Neural cell (in vitro differentiated cells): ENCODE measurements at regions not wholly inside any gene's neighbourhood (a gene's known extent, or its start where the extent isn't known, plus 50 kb on each side); places are given as distances from the start of the nearest gene placed in this dataset.

Experiments used
- H2AFZ ChIP-seq: fragments of 200-600, 300-800 bp; sonication (generic), shearing (Covaris generic); 2 replicates; pipeline ENCODE4 v1.6.0; 2014; ENCODE audit warnings: low read depth, mild to moderate bottlenecking, antibody characterized with exemption, low read length, moderate library complexity
- H3F3A ChIP-seq: fragments of 200-600 bp; shearing (Covaris generic); 2 replicates; pipeline ENCODE4 v1.6.1; 2016; ENCODE audit warnings: mild to moderate bottlenecking, moderate library complexity, mixed read lengths, antibody characterized with exemption, low read length; ENCODE audit not compliant: insufficient read depth, poor library complexity, severe bottlenecking
- H3K27ac ChIP-seq: fragments of 200-600, 300-800 bp; sonication (generic), shearing (Covaris generic); 2 replicates; pipeline ENCODE4 v1.5.1; 2014; ENCODE audit warnings: mild to moderate bottlenecking, low read length, moderate library complexity
- H3K27me3 ChIP-seq: fragments of 300-800, 200-600 bp; sonication (generic), shearing (Covaris generic); 2 replicates; pipeline ENCODE4 v1.6.0; 2014; ENCODE audit warnings: mild to moderate bottlenecking, low read depth, low read length, moderate library complexity; ENCODE audit not compliant: insufficient read depth
- H3K36me3 ChIP-seq: fragments of 300-800, 200-600 bp; sonication (generic), shearing (Covaris generic); 2 replicates; pipeline ENCODE4 v1.5.1; 2014; ENCODE audit warnings: mild to moderate bottlenecking, antibody characterized with exemption, low read length, moderate library complexity; ENCODE audit not compliant: insufficient read depth
- H3K4me2 ChIP-seq: fragments of 300-800, 200-600 bp; sonication (generic), shearing (Covaris generic); 2 replicates; pipeline ENCODE4 v1.6.0; 2014; ENCODE audit warnings: mild to moderate bottlenecking, low read length
- H3K4me3 ChIP-seq: fragments of 300-800, 200-600 bp; sonication (generic), shearing (Covaris generic); 2 replicates; pipeline ENCODE4 v1.5.1; 2014; ENCODE audit warnings: mild to moderate bottlenecking, low read length, moderate library complexity
- H3K79me2 ChIP-seq: fragments of 200-600 bp; shearing (Covaris generic); replicated peaks from 2 replicates; pipeline ENCODE4 v1.6.0; 2014; ENCODE audit warnings: mild to moderate bottlenecking, low read length, moderate library complexity; ENCODE audit not compliant: insufficient read depth
- H3K9ac ChIP-seq: fragments of 300-800, 200-600 bp; sonication (generic), shearing (Covaris generic); 2 replicates; pipeline ENCODE4 v1.6.1; 2016; ENCODE audit warnings: mild to moderate bottlenecking, low read length, mixed read lengths
- H3K9me2 ChIP-seq: fragments of 200-600 bp; shearing (Covaris generic); 2 replicates; pipeline ENCODE4 v1.6.1; 2016; ENCODE audit warnings: mild to moderate bottlenecking, low read length, mixed read lengths; ENCODE audit not compliant: insufficient read depth
- H3K9me3 ChIP-seq: fragments of 200-600, 300-800 bp; sonication (generic), shearing (Covaris generic); 2 replicates; pipeline ENCODE4 v1.6.1; 2016; ENCODE audit warnings: mild to moderate bottlenecking, mixed run types, low read length, moderate library complexity, mixed read lengths
- H4K20me1 ChIP-seq: fragments of 200-600 bp; shearing (Covaris generic); 2 replicates; pipeline ENCODE4 v1.6.1; 2016; ENCODE audit warnings: mild to moderate bottlenecking, mixed run types; ENCODE audit not compliant: insufficient read depth
- EP300 ChIP-seq: fragments of 450-650 bp; conservative IDR thresholded peaks from 2 replicates; pipeline ENCODE4 v1.6.1; 2014; ENCODE audit warnings: antibody characterized with exemption, mild to moderate bottlenecking, moderate library complexity; ENCODE audit not compliant: poor library complexity, severe bottlenecking
- EZH2 ChIP-seq: fragments of 200-600, 300-800 bp; shearing (Covaris generic), sonication (generic); IDR thresholded peaks from 2 replicates; pipeline ENCODE4 v1.6.1; 2014; ENCODE audit warnings: antibody characterized with exemption, low read length, borderline replicate concordance, mild to moderate bottlenecking; ENCODE audit not compliant: insufficient read depth, poor library complexity, severe bottlenecking
- MXI1 ChIP-seq: fragments of 450-650 bp; conservative IDR thresholded peaks from 2 replicates; pipeline ENCODE4 v1.6.1; 2014; ENCODE audit warnings: antibody characterized with exemption, mild to moderate bottlenecking; ENCODE audit not compliant: poor library complexity, severe bottlenecking
- POLR2AphosphoS5 ChIP-seq: IDR thresholded peaks from 2 replicates; pipeline ENCODE4 v1.6.1; 2012
- RAD21 ChIP-seq: fragments of 450-650 bp; conservative IDR thresholded peaks from 2 replicates; pipeline ENCODE4 v1.6.1; 2014; ENCODE audit warnings: antibody characterized with exemption, mild to moderate bottlenecking, moderate library complexity
- SMC3 ChIP-seq: fragments of 450-650 bp; conservative IDR thresholded peaks from 2 replicates; pipeline ENCODE4 v1.6.1; 2014; ENCODE audit warnings: antibody characterized with exemption, mild to moderate bottlenecking, moderate library complexity; ENCODE audit not compliant: poor library complexity
- TAF1 ChIP-seq: IDR thresholded peaks from 2 replicates; pipeline ENCODE4 v1.6.1; 2012; ENCODE audit warnings: low read depth
- TF ChIP-seq, protein P1 (sequence below): IDR thresholded peaks from 2 replicates; pipeline ENCODE4 v1.6.1; 2012; ENCODE audit warnings: borderline replicate concordance
- TF ChIP-seq, protein P2 (sequence below): fragments of 450-650 bp; IDR thresholded peaks from 2 replicates; pipeline ENCODE4 v1.5.1; 2014; ENCODE audit warnings: antibody characterized with exemption, mild to moderate bottlenecking, moderate library complexity; ENCODE audit not compliant: poor library complexity, severe bottlenecking

DNA sequence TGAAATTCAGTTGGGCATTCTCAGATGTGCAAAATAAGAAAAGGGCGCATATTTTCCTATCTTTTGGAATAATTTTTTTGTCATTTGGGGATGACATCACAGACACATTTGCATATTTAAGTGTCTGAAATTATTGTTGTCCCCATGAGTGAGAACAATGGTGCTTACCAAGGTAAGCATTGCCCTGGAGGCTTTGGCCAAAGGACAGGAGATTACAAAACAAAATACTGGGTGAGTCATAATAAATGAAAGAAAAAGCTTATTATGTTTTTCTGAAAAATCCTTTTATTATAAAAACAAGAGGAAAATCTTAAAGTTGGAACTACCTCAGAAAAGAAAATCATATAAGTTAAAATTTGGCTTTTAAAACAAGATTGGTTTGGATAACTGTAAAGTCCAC, 254.9 kb downstream of the BTG1 start:
- Histone ChIP-seq H3K4me2 (no peak overlapping the region), H3K27ac (no peak overlapping the region), H3K27me3 (no peaks in the 10 kb centered on the region), H3K9ac (no peak overlapping the region), H3K9me2 (no peaks in the 10 kb centered on the region), H2AFZ (no peak overlapping the region), H3K79me2 (no peaks in the 10 kb centered on the region), H4K20me1 (no peaks in the 10 kb centered on the region), H3K9me3 (no peaks in the 10 kb centered on the region), H3K4me3 (no peak overlapping the region), H3F3A (no peaks in the 10 kb centered on the region), H3K36me3 (no peaks in the 10 kb centered on the region)
- TF ChIP-seq MXI1 (no peak), EZH2 (no peak), POLR2AphosphoS5 (no peak), EP300 (no peak), SMC3 (no peak), TAF1 (no peak), RAD21 (no peak)
- TF ChIP-seq, protein P1, sequence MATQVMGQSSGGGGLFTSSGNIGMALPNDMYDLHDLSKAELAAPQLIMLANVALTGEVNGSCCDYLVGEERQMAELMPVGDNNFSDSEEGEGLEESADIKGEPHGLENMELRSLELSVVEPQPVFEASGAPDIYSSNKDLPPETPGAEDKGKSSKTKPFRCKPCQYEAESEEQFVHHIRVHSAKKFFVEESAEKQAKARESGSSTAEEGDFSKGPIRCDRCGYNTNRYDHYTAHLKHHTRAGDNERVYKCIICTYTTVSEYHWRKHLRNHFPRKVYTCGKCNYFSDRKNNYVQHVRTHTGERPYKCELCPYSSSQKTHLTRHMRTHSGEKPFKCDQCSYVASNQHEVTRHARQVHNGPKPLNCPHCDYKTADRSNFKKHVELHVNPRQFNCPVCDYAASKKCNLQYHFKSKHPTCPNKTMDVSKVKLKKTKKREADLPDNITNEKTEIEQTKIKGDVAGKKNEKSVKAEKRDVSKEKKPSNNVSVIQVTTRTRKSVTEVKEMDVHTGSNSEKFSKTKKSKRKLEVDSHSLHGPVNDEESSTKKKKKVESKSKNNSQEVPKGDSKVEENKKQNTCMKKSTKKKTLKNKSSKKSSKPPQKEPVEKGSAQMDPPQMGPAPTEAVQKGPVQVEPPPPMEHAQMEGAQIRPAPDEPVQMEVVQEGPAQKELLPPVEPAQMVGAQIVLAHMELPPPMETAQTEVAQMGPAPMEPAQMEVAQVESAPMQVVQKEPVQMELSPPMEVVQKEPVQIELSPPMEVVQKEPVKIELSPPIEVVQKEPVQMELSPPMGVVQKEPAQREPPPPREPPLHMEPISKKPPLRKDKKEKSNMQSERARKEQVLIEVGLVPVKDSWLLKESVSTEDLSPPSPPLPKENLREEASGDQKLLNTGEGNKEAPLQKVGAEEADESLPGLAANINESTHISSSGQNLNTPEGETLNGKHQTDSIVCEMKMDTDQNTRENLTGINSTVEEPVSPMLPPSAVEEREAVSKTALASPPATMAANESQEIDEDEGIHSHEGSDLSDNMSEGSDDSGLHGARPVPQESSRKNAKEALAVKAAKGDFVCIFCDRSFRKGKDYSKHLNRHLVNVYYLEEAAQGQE, result no peak
- TF ChIP-seq, protein P2, sequence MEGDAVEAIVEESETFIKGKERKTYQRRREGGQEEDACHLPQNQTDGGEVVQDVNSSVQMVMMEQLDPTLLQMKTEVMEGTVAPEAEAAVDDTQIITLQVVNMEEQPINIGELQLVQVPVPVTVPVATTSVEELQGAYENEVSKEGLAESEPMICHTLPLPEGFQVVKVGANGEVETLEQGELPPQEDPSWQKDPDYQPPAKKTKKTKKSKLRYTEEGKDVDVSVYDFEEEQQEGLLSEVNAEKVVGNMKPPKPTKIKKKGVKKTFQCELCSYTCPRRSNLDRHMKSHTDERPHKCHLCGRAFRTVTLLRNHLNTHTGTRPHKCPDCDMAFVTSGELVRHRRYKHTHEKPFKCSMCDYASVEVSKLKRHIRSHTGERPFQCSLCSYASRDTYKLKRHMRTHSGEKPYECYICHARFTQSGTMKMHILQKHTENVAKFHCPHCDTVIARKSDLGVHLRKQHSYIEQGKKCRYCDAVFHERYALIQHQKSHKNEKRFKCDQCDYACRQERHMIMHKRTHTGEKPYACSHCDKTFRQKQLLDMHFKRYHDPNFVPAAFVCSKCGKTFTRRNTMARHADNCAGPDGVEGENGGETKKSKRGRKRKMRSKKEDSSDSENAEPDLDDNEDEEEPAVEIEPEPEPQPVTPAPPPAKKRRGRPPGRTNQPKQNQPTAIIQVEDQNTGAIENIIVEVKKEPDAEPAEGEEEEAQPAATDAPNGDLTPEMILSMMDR, result no peak

DNA sequence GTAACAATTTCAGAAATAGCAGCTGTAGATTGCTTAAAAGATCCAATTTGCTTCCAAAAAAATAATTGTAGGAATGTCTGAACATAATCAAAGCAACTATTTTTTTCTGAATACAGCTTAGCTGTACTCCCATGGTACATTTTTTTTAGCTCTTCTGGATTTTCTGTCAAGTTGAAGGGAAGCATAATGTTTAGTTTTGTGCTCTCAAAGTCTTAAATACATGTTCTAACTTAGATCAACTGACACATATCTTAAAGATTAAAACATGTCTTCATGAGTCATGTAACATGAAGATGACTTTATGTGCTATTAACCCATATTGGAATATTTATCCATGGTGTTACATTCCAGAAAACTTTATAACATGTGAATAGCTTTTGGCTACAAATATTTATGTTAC, 255.7 kb downstream of the BTG1 start:
- Histone ChIP-seq H3K27ac (no peak overlapping the region), H3F3A (no peaks in the 10 kb centered on the region), H3K9ac (no peak overlapping the region), H3K4me3 (no peak overlapping the region), H3K27me3 (no peaks in the 10 kb centered on the region), H3K9me2 (no peaks in the 10 kb centered on the region), H3K4me2 (no peak overlapping the region), H3K79me2 (no peaks in the 10 kb centered on the region), H4K20me1 (no peaks in the 10 kb centered on the region), H3K36me3 (no peaks in the 10 kb centered on the region), H2AFZ (no peak overlapping the region), H3K9me3 (no peaks in the 10 kb centered on the region)
- TF ChIP-seq RAD21 (no peak), EZH2 (no peak), EP300 (no peak), TAF1 (no peak), SMC3 (no peak)
- TF ChIP-seq, protein P1, result no peak
- TF ChIP-seq, protein P2, result no peak
